ENCODE measurements at regions not wholly inside any gene's neighbourhood (a gene's known extent, or its start where the extent isn't known, plus 50 kb on each side); places are given as distances from the start of the nearest gene placed in this dataset.

DNA sequence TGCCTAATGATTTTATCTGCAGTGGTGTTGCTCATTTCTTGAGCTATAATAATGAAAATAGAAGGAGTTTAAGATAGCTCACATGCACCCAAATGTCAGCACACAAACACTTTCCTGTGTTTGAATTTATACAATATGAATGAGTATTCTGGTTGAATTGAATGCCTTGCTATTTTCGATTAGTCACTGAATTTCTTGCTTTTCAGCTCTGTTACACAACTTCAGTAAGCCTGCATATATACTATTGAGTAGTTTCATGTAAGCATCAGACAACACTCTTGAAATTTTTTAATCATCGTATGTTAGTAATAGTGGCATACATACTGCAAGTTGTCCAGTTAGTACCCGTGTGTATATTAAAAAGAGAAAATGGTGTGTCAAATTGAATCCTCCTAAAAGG lies 281.5 kb upstream of the GRIA1 start:
- no peaks in the 10 kb centered on the region for H3K9me2 ChIP-seq (ENCODE audit: insufficient read depth)
- H3K4me1 ChIP-seq (ENCODE audit: control insufficient read depth in 1 of 2, insufficient read depth in 2 of 2, low read length in 2 of 2), result no peaks in the 10 kb centered on the region
- H3K36me3 ChIP-seq (ENCODE audit: control insufficient read depth in 1 of 2, insufficient read depth in 2 of 2, low read length in 2 of 2), result no peaks in the 10 kb centered on the region
- H2AFZ ChIP-seq (ENCODE audit: low read depth, low read length, poor library complexity, severe bottlenecking), result no peak overlapping the region
- ATAC-seq (no peak), DNase-seq (ENCODE audit: low read depth, low spot score) (no peak)
- no peak overlapping the region for H3K9ac ChIP-seq (ENCODE audit: low read length)
- no peak overlapping the region for H3K4me3 ChIP-seq (replicated peaks in 1 of 2; ENCODE audit: low read depth in 1 of 2, low read length in 2 of 2)
- no peaks in the 10 kb centered on the region for H4K20me1 ChIP-seq (ENCODE audit: insufficient read depth)
- no peak for TF ChIP-seq CBX3 (IDR thresholded peaks at IDR 0.05; ENCODE audit: low read depth)
- no peak for TF ChIP-seq SRF (IDR thresholded peaks at IDR 0.05; ENCODE audit: low read depth)
- TF ChIP-seq TCF7L2 (IDR thresholded peaks at IDR 0.05; ENCODE audit: borderline replicate concordance, extremely low read depth, insufficient read depth, insufficient read length), result no peak
- no peaks in the 10 kb centered on the region for H3K79me2 ChIP-seq (ENCODE audit: insufficient read depth, low read length)
- BruUV-seq (replicated peaks), result no TSS peak
- H3K4me2 ChIP-seq (ENCODE audit: low read length), result no peak overlapping the region
- H3K9me3 ChIP-seq (ENCODE audit: control insufficient read depth in 1 of 2, insufficient read depth in 1 of 2, low read depth in 1 of 2, low read length in 2 of 2), result no peaks in the 10 kb centered on the region; a peak in 1 of 4 replicates
- RAD21 ChIA-PET (ENCODE audit: low non-redundant PET in 1 of 2, low total read pairs in 2 of 2, uncharacterized antibody in 2 of 2, unreplicated experiment in 2 of 2), result no interaction called here
- no peak overlapping the region for H3K27ac ChIP-seq (ENCODE audit: low read depth, low read length)
- POLR2A ChIA-PET, result no interaction called here
- no peaks in the 10 kb centered on the region for H3K27me3 ChIP-seq (ENCODE audit: insufficient read depth, low read length)
- CTCF ChIA-PET, result no interaction called here
- intact Hi-C loops (cut with micrococcal nuclease), result no loop called here

- no peaks in the 10 kb centered on the region for H3K27me3 ChIP-seq (ENCODE audit: insufficient read depth, low read length)
- H3K4me1 ChIP-seq (ENCODE audit: control insufficient read depth in 1 of 2, insufficient read depth in 2 of 2, low read length in 2 of 2), result no peaks in the 10 kb centered on the region
- no peak for DNase-seq (ENCODE audit: low read depth, low spot score)
- POLR2A ChIA-PET, result no interaction called here
- intact Hi-C loops (cut with micrococcal nuclease), result no loop called here
- TF ChIP-seq CEBPB (IDR thresholded peaks at IDR 0.05; ENCODE audit: low read depth) (no peak), POLR2AphosphoS5 (IDR thresholded peaks at IDR 0.05; ENCODE audit: low read depth, low read length) (no peak), ZNF274 (IDR thresholded peaks at IDR 0.05; ENCODE audit: low read depth, low read length) (no peak)
- no peak overlapping the region for H2AFZ ChIP-seq (ENCODE audit: low read depth, low read length, poor library complexity, severe bottlenecking)
- H3K9me2 ChIP-seq (ENCODE audit: insufficient read depth), result no peaks in the 10 kb centered on the region
- no peak overlapping the region for H3K9ac ChIP-seq (ENCODE audit: low read length)
- no peak overlapping the region for H3K4me2 ChIP-seq (ENCODE audit: low read length)
- no peaks in the 10 kb centered on the region for H4K20me1 ChIP-seq (ENCODE audit: insufficient read depth)
- ATAC-seq, result no peak
- H3K36me3 ChIP-seq (ENCODE audit: control insufficient read depth in 1 of 2, insufficient read depth in 2 of 2, low read length in 2 of 2), result no peaks in the 10 kb centered on the region
- BruUV-seq (replicated peaks), result no TSS peak
- H3K79me2 ChIP-seq (ENCODE audit: insufficient read depth, low read length), result no peaks in the 10 kb centered on the region
- H3K9me3 ChIP-seq (ENCODE audit: control insufficient read depth in 1 of 2, insufficient read depth in 1 of 2, low read depth in 1 of 2, low read length in 2 of 2), result no peaks in the 10 kb centered on the region; a peak in 1 of 4 replicates
- RAD21 ChIA-PET (ENCODE audit: low non-redundant PET in 1 of 2, low total read pairs in 2 of 2, uncharacterized antibody in 2 of 2, unreplicated experiment in 2 of 2), result no interaction called here
- CTCF ChIA-PET, result no interaction called here
- no peak overlapping the region for H3K4me3 ChIP-seq (replicated peaks in 1 of 2; ENCODE audit: low read depth in 1 of 2, low read length in 2 of 2)
- no peak overlapping the region for H3K27ac ChIP-seq (ENCODE audit: low read depth, low read length)
Observed at GRCh38 chr5:153209687-153210086, 280.8 kb upstream of the GRIA1 start.
